Stimulated activated CD8-positive, alpha-beta memory T cell treated with anti-CD3 and anti-CD28 coated beads, Interleukin-2, amount 100 ng/mL, for 48 hours (primary cell): ENCODE measurements at regions not wholly inside any gene's neighbourhood (a gene's known extent, or its start where the extent isn't known, plus 50 kb on each side); places are given as distances from the start of the nearest gene placed in this dataset.

Experiments
- DNase-seq, 2 donors: peaks; one replicate each; pipeline ENCODE4 v3.0.0-alpha.2; 2020; ENCODE audit warnings: low read depth in 2 of 2

- no peak for DNase-seq
Measured at GRCh38 chr22:48088251-48088650, 1325.8 kb downstream of the TBC1D22A start.

GRCh38 chr22:48085901-48086645 is 1323.6 kb downstream of the TBC1D22A start:
- no peak for DNase-seq

GRCh38 chr22:48084729-48085050 is 1322.2 kb downstream of the TBC1D22A start:
- no peak for DNase-seq

GRCh38 chr22:48084041-48084728 is 1321.7 kb downstream of the TBC1D22A start:
- DNase-seq, result no peak

- DNase-seq, result no peak
Measured at GRCh38 chr22:48083502-48083901, 1321.1 kb downstream of the TBC1D22A start.

GRCh38 chr22:48082284-48082683 is 1319.8 kb downstream of the TBC1D22A start:
- no peak for DNase-seq

- DNase-seq, result no peak
Measured at GRCh38 chr22:48081281-48081680, 1318.8 kb downstream of the TBC1D22A start.

GRCh38 chr22:48080316-48081165 is 1318.1 kb downstream of the TBC1D22A start:
- DNase-seq, result no peak

GRCh38 chr22:48079505-48080290 is 1317.2 kb downstream of the TBC1D22A start:
- no peak for DNase-seq

- DNase-seq, result no peak
Measured at GRCh38 chr22:48078825-48079224, 1316.4 kb downstream of the TBC1D22A start.

- no peak for DNase-seq
Measured at GRCh38 chr22:48077699-48078098, 1315.2 kb downstream of the TBC1D22A start.

GRCh38 chr22:48076008-48076407 is 1313.6 kb downstream of the TBC1D22A start:
- no peak for DNase-seq

- no peak for DNase-seq
Measured at GRCh38 chr22:48075604-48076003, 1313.2 kb downstream of the TBC1D22A start.

GRCh38 chr22:48072777-48073176 is 1310.3 kb downstream of the TBC1D22A start:
- no peak for DNase-seq

GRCh38 chr22:48071828-48072227 is 1309.4 kb downstream of the TBC1D22A start:
- DNase-seq, result no peak

- no peak for DNase-seq
Measured at GRCh38 chr22:48071305-48071704, 1308.9 kb downstream of the TBC1D22A start.

GRCh38 chr22:48070760-48071159 is 1308.3 kb downstream of the TBC1D22A start:
- DNase-seq, result no peak

- DNase-seq, result no peak
Measured at GRCh38 chr22:48070083-48070482, 1307.6 kb downstream of the TBC1D22A start.

- no peak for DNase-seq
Measured at GRCh38 chr22:48069256-48069655, 1306.8 kb downstream of the TBC1D22A start.

- no peak for DNase-seq
Measured at GRCh38 chr22:48068323-48068885, 1306.0 kb downstream of the TBC1D22A start.

GRCh38 chr22:48065892-48066291 is 1303.4 kb downstream of the TBC1D22A start:
- no peak for DNase-seq
